ENCODE measurements at regions not wholly inside any gene's neighbourhood (a gene's known extent, or its start where the extent isn't known, plus 50 kb on each side); places are given as distances from the start of the nearest gene placed in this dataset.

- no peak overlapping the region for H3T11ph ChIP-seq (ENCODE audit: low read length)
- Mint-ChIP-seq H3K4me3 (no peak overlapping the region), H3K27ac (no peak overlapping the region), H3K4me1 (no peaks in the 10 kb centered on the region), H3K27me3 (ENCODE audit: low read depth) (no peaks in the 10 kb centered on the region), H3K36me3 (ENCODE audit: insufficient read depth in 1 of 3, low read depth in 3 of 3) (no peaks in the 10 kb centered on the region), H3K9me3 (no peaks in the 10 kb centered on the region)
- H2AFZ ChIP-seq (ENCODE audit: low read length) = no peak overlapping the region
- no peaks in the 10 kb centered on the region for H3K23me2 ChIP-seq (ENCODE audit: insufficient read length, low read depth, low read length, poor library complexity, severe bottlenecking)
- no peak for TF ChIP-seq CTCF (conservative IDR thresholded peaks at IDR 0.05)
- H3K14ac ChIP-seq (ENCODE audit: insufficient read depth, low read length) = no peak overlapping the region
- H3K27ac ChIP-seq (ENCODE audit: insufficient read length, low read depth, low read length) = no peak overlapping the region
- no peaks in the 10 kb centered on the region for H4K20me1 ChIP-seq (ENCODE audit: control insufficient read depth, insufficient read depth, insufficient read length)
- no peak overlapping the region for H2BK5ac ChIP-seq (ENCODE audit: insufficient read length, low read length)
- DNase-seq = no peak
- WGBS (ENCODE audit: extremely low coverage, insufficient read length, low lambda C conversion rate) = no CpG with 5 or more reads among the region's 2 CpGs
- H3K9me3 ChIP-seq (ENCODE audit: control insufficient read depth, low read depth, low read length) = no peaks in the 10 kb centered on the region
- no peak overlapping the region for H4K5ac ChIP-seq (ENCODE audit: insufficient read length, low read depth, low read length)
- H2BK15ac ChIP-seq (ENCODE audit: low read depth, low read length) = no peak overlapping the region
- H3K4me2 ChIP-seq (ENCODE audit: insufficient read depth, insufficient read length, low read length) = no peak overlapping the region
- H2AK5ac ChIP-seq (ENCODE audit: insufficient read length, low read length) = no peak overlapping the region
- H4K8ac ChIP-seq (replicated peaks; ENCODE audit: insufficient read length, low read depth, low read length) = no peak overlapping the region
- no peak overlapping the region for H2BK12ac ChIP-seq (ENCODE audit: insufficient read length, low read depth, low read length)
- H3K23ac ChIP-seq (ENCODE audit: insufficient read length, low read depth, low read length) = no peak overlapping the region
- no peak overlapping the region for H3K56ac ChIP-seq (ENCODE audit: insufficient read length, low read depth, low read length)
- H3K18ac ChIP-seq (ENCODE audit: insufficient read length, low read depth, low read length) = no peak overlapping the region
- H3K4ac ChIP-seq (ENCODE audit: low read depth, low read length) = no peak overlapping the region
- no peaks in the 10 kb centered on the region for H3K79me1 ChIP-seq (ENCODE audit: insufficient read depth, low read depth, low read length, poor library complexity, severe bottlenecking)
- H3K9ac ChIP-seq (ENCODE audit: extremely low read depth, insufficient read length, low read length) = no peak overlapping the region
- H3K27me3 ChIP-seq (ENCODE audit: insufficient read depth, low read length) = no peaks in the 10 kb centered on the region
- H2BK20ac ChIP-seq (ENCODE audit: low read depth, low read length, poor library complexity, severe bottlenecking) = no peak overlapping the region
- no peak overlapping the region for H4K91ac ChIP-seq (ENCODE audit: insufficient read length, low read depth, low read length)
- no peak overlapping the region for H2BK120ac ChIP-seq (ENCODE audit: low read depth, low read length, poor library complexity, severe bottlenecking)
- no peaks in the 10 kb centered on the region for H3K4me1 ChIP-seq (ENCODE audit: insufficient read depth, low read length)
- no peaks in the 10 kb centered on the region for H3K79me2 ChIP-seq (ENCODE audit: insufficient read depth, low read length)
Observed at GRCh38 chr10:2584385-2584784, 483.0 kb upstream of the PFKP start.
